ENCODE measurements at regions not wholly inside any gene's neighbourhood (a gene's known extent, or its start where the extent isn't known, plus 50 kb on each side); places are given as distances from the start of the nearest gene placed in this dataset.
A peak's percentile ranks its signal among the peaks of the same experiment; 100 is the strongest.

- TF ChIP-seq NFAT5 (CRISPR knock-in tag; IDR thresholded peaks at IDR 0.05), result no peak
- no peak for TF ChIP-seq NRL (CRISPR knock-in tag; IDR thresholded peaks at IDR 0.05; ENCODE audit: borderline replicate concordance)
- TF ChIP-seq SPEN (CRISPR knock-in tag; IDR thresholded peaks at IDR 0.05; ENCODE audit: low read depth), result peak; percentile 69
- TF ChIP-seq GMEB1 (CRISPR knock-in tag; IDR thresholded peaks at IDR 0.05; ENCODE audit: borderline replicate concordance), result peak; percentile 64; the same call in 1 of the 2 replicates
- no peak for TF ChIP-seq ZNF513 (CRISPR knock-in tag; conservative IDR thresholded peaks at IDR 0.05)
- no peak for TF ChIP-seq DBP (CRISPR knock-in tag; IDR thresholded peaks at IDR 0.05; ENCODE audit: not compliant biosample characterization)
- TF ChIP-seq ATAD3A (CRISPR knock-in tag; IDR thresholded peaks at IDR 0.05), result no peak
- TF ChIP-seq ZNF577 (CRISPR knock-in tag; IDR thresholded peaks at IDR 0.05; ENCODE audit: borderline replicate concordance, low read depth), result no peak
- no peak for TF ChIP-seq ZNF766 (CRISPR knock-in tag; IDR thresholded peaks at IDR 0.05; ENCODE audit: borderline replicate concordance)
- no peak for TF ChIP-seq ZFP36 (IDR thresholded peaks at IDR 0.05; ENCODE audit: borderline replicate concordance, low read depth, low read length, partially characterized antibody)
- peak; percentile 89; the same call in 1 of the 2 replicates for TF ChIP-seq ZBTB34 (CRISPR knock-in tag; IDR thresholded peaks at IDR 0.05)
- no peak for TF ChIP-seq ZBTB26 (CRISPR knock-in tag; IDR thresholded peaks at IDR 0.05; ENCODE audit: borderline replicate concordance)
- no peak for TF ChIP-seq ZFP36L2 (CRISPR knock-in tag; IDR thresholded peaks at IDR 0.05)
- peak; percentile 95 for TF ChIP-seq ZNF644 (CRISPR knock-in tag; IDR thresholded peaks at IDR 0.05; ENCODE audit: low read depth)
- TF ChIP-seq ZBTB38 (CRISPR knock-in tag; IDR thresholded peaks at IDR 0.05), result no peak; the same call in 1 of the 2 replicates
- TF ChIP-seq ZNF615 (CRISPR knock-in tag; IDR thresholded peaks at IDR 0.05; ENCODE audit: borderline replicate concordance), result no peak
Measured at GRCh38 chr2:215833531-215834162, 179.7 kb downstream of the MREG start (continued).

Measured in HepG2 (cell line).